T1000 (cell line): ENCODE measurements at regions not wholly inside any gene's neighbourhood (a gene's known extent, or its start where the extent isn't known, plus 50 kb on each side); places are given as distances from the start of the nearest gene placed in this dataset.

Experiments
- DNase-seq: peaks from one replicate; lab custom pipeline; 2025; ENCODE audit warnings: mixed read lengths; lab: John Stamatoyannopoulos, UW

GRCh38 chr10:43872644-43873043 is 224.0 kb upstream of the ZNF32 start:
- DNase-seq = no peak

- DNase-seq = no peak
Observed at GRCh38 chr10:43871545-43871944, 222.9 kb upstream of the ZNF32 start.

DNA sequence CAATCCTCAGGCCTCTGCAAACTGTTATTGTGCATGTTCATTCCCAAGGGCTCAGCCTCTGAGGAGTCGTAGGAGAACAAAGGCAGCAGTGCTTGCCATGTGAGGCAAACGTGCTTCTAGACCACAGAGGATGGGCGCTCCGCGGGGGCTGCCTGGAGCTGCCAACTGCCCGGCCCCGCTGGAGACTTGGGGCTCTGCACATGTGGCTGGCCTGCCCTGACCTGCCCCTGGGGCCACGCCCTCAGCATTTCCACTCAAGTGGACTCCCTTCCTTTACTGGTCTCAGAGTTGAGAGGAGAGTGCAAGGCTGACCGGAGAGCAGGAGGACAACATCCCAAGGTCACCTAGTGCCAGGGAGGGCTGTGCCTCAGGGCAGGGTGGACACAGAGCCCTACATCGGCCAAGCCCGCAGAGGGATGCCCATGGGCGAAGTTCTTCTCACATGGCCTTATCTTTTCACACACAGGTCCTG is 222.3 kb upstream of the ZNF32 start:
- no peak for DNase-seq

- no peak for DNase-seq
Observed at GRCh38 chr10:43869669-43870322, 221.1 kb upstream of the ZNF32 start.

GRCh38 chr10:43868952-43869351 is 220.3 kb upstream of the ZNF32 start:
- DNase-seq = no peak

DNA sequence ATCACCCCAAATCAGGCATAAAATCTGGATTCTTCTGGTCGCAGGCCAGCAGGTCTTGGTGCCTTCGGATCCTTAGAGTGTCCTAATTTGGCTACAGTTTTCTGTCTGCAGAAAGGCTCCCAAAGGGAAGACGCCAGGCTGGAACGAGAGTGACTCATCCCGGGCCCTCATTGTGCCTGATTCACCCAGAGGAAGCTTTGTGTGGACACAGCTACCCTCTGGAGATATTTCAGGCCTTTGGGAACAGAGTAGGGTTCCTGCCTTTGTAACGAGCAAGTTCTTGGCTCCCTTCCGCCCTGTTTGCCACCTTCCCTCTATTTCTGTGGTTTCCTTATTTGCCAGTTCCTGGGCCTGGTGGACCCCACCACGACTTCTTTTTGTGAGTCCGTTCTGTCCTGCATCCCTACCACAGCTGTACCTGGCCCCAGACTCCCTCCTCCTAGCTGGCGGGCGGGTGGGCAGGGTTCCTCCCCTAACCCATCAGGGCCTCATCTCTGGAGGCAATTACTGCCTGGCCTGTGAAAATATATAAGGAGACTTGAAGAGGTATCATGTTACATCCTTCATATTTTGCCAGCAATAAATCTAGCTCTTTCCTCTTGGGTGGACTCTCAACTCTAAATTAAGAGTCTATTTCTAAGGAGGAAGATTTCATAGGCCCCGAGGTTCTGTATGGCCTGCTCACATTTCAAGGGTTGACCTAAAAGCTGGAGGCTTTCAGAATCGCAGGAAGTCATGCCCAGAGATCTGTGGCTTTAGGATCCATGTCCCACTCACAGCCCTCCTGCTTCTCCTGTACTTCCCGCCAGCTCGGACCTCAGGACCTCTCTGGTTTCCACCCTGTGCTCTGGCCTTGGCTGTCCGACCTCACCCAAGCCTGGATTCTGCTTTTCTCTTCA is 219.2 kb upstream of the ZNF32 start:
- no peak for DNase-seq

GRCh38 chr10:43867113-43867512 is 218.4 kb upstream of the ZNF32 start:
- no peak for DNase-seq

DNA sequence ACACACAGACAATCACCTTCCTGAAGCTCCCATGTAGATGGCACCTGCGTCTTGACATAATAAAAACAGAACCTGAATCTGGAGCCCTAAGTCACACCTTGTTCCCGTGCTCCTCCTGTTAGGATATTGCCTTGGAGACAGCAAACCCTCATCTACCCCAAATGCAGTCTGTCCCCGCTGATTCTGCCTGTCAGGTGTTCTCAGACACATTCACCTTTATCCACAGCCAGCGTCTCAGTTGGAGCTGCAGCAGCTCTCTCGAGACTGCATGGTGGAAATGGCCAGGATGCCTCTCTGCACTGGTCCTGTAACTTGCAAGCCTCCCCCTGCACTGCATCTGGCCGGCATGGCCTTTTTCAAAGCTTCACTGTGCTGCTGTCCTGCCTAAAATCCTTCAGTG is 218.0 kb upstream of the ZNF32 start:
- DNase-seq = no peak

- DNase-seq = no peak
Observed at GRCh38 chr10:43865265-43866135, 216.8 kb upstream of the ZNF32 start.

- DNase-seq = no peak
Observed at GRCh38 chr10:43864656-43865055, 216.0 kb upstream of the ZNF32 start.

DNA sequence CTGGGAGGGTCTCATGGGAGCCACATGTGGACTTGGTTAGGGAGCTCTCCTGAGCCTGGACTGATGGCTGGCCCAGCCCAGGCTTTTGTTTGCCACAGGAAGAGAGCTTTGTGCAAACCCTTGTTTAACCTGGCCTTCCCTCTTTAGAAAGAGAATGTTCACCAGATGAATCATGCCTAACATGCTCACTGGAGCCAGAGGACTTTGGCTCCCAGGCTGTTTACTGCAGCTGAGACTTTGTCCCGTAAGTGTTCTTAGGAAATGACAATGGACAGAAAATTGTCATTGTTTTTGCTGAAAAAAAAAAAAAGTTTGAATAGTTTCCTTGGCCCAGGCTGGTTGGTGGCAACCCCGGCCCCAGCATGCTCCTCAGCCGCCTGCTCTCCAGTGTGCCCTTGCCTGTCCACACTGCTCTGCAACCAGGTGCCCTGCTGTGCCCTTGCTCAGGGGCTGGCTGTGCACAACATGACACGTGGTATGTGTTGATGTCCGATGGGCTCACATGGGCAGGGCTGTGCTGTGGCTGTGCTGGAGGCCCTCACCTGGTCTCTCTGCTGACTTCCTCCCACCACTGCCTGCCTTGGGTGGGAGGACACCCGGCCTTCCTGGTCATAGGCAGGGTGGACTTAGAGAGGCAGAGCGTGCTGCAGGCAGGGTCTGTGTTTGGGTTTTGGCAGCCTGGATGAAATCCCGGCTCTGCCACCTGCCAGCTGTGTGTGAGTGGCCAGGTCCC is 215.3 kb upstream of the ZNF32 start:
- no peak for DNase-seq

DNA sequence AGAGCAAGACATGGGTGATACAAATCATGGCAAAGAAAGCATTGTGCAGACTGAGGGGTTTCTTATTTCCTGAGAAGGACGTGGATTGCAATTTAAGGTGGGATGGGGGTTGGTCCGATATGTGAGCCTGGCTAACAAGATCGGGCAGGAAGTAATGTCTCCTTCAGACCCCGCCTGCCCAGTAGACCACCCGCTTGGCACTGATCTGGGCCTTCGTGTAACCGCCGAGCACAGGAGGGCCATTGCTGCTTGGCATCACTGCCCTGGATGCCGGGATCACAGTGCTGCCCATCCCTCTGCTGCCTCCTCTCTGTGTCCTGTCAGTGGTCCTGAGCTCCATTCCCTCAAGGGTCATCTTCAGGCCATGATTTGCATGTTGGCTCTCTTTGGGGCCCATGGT is 214.6 kb upstream of the ZNF32 start:
- DNase-seq = no peak

GRCh38 chr10:43862756-43863155 is 214.1 kb upstream of the ZNF32 start:
- DNase-seq = no peak

- peak; percentile 18 for DNase-seq
Observed at GRCh38 chr10:43861966-43862751, 213.5 kb upstream of the ZNF32 start.

- no peak for DNase-seq
Observed at GRCh38 chr10:43859016-43859525, 210.4 kb upstream of the ZNF32 start.

DNA sequence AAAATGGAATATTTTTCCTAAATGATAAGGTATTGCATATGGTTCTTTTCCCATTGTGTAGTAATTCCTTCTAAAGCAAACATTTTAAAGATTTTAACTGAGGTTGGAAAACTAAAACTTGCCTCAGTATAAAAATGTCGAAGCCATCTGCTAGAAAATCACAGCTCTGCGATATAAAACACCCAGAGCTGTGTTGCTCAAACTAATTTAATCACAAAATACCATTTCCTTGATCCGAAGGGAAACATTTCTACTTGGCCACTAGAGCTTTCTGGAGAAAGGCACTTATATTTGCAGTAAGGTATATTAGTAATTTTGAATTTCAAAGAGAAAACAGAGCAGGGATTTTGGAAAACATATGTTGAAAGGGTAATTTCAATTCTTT is 209.2 kb upstream of the ZNF32 start:
- no peak for DNase-seq

DNA sequence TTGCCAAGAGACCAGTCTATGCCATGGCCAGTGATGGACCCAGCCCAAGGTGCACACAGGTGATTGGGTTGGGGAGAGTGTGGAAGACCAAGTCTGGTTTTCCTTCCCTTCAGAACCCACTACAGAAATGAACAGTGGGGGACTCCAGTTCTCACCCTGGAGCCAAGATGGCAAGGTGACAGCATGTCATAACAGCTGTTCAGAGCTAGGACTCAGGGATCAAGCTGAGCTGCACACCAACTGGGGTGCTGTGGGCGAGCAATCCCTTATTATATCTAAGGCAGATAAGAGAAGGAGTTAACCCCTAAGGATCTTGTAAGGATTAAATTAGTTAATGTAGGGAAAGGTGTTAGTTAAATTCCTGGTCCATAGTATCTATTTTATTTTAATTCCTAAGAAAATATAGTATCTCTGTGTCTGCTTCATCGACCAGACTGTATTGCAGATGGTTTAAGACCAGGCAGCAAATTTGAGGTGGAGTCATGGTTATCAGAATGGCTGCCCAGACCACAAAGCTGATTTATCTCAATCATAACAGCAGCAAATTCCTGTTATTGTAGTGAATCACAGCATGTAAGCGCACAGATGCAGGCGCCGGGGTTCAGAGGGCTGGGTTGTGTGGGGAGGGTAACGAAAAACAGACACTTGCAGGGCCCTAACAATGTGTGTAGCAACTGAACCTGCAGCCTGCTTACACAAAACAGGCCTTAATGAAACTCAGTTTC is 208.7 kb upstream of the ZNF32 start:
- no peak for DNase-seq

DNA sequence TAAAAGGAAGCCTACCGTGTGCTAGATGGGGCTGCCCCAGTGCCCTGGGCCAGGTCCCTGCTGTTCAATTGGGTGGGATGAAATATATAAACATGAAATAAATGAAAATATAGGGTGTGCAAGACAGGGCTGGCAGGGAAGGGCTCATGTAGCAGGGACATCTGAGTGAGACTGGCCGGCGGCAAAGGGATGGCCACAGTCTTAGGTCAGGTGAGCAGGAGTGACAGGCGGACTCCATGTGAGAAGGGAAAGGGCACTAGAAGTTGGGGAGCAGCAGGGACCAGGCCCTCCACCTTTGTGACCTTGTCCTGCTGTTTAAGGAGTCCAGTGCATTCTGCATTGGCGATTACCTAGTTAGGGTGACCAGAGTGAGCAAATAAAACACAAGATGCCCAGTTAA is 207.6 kb upstream of the ZNF32 start:
- DNase-seq = no peak

GRCh38 chr10:43855667-43856210 is 207.1 kb upstream of the ZNF32 start:
- no peak for DNase-seq

GRCh38 chr10:43854007-43854406 is 205.3 kb upstream of the ZNF32 start:
- peak; percentile 31 for DNase-seq
